HG02588 (cell line): ENCODE measurements at regions not wholly inside any gene's neighbourhood (a gene's known extent, or its start where the extent isn't known, plus 50 kb on each side); places are given as distances from the start of the nearest gene placed in this dataset.

ENCODE experiments used
- ATAC-seq: cut with Tn5 transposase; IDR thresholded peaks from one replicate; pipeline ENCODE4 v1.9.1; 2021; ENCODE audit warnings: mild to moderate bottlenecking, moderate library complexity; ENCODE audit not compliant: unreplicated experiment

GRCh38 chr3:67819447-67819846 lies 165.0 kb upstream of the SUCLG2 start:
- ATAC-seq, result no peak

DNA sequence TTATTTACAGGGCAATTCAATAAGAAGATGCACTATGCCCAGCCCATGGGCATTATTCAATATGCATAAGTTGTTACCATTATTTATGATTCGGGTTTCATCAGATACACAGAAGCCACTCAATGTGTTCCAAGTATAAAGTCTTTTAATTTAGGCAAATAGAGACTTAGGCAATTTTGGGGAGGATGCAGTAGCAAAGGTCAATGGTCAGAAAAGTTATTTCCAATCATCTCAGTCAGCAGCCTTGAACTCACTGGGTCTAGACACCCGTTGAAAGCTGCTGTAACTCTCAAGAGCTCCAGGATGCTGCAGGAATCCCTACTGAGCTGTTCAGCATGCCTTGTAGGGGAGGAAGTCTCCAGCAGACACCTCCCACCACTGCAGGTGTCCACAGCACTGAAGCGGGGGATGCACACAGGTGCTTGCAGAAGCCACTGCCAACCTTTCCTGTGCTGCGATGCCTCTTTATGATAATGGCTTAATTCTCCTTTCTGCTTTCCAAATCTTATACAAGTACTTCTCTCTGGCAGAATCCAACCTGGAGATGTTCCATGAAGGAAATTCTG lies 155.0 kb upstream of the SUCLG2 start:
- no peak for ATAC-seq

DNA sequence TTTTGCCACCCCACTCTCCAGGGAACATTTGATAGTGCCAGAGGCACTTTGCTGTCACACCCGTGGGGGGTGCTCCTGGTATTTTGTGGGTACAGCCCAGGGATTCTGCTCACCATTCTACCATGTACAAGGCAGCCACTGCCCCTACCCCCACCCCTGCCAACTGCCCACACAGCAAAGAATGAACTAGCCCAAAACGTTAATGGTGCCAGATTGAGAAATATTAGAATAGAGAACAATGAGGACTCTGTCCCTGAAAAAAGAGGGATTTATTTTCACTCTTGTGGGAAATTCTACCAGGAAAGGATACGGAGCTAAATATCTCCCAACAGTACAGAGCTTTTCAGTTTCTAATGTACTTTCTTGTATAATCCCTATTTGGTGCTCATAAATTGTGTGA lies 154.5 kb upstream of the SUCLG2 start:
- no peak for ATAC-seq

- ATAC-seq, result no peak
These were observed 150.2 kb upstream of the SUCLG2 start for GRCh38 chr3:67804578-67804977.

GRCh38 chr3:67804089-67804488 lies 149.7 kb upstream of the SUCLG2 start:
- no peak for ATAC-seq

- ATAC-seq, result no peak
These were observed 144.0 kb upstream of the SUCLG2 start for GRCh38 chr3:67798412-67798811.

DNA sequence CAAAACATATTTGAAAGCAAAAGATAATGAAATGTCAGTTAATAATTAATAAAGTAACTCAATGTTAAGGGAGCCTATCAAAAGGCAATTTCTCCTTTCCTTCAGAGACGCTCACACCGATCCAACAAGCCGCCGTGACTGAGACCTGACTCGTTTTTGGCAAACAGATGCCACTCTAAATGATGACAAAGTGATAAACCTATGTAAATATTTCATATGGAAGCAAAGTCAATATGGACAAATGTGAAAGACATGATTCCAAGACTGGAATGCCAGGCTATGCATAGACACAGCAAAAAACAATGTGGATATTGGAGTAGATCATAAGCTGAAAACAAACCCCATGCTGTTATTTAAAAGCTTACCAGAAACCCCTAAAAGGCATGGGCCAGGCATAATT lies 137.2 kb upstream of the SUCLG2 start:
- no peak for ATAC-seq

DNA sequence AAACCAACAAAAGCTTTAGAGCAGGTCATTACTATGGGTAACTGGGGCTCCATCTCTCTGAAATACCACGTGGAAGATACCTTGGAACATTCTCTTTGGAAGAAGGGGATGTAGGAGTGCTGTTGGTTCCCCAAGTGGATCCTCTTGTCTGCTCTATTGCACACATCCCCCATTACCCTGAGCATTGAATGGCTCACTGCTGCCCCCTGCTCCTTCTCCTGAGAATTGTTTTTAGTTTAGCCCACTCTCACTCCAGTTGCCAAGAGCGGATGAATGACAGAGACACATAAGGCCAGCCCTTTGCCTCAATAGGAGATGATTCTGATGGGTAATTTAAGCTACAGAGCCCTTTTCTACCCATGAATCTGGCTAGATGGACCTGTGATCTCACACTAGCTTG lies 135.6 kb upstream of the SUCLG2 start:
- ATAC-seq, result peak; percentile 93

DNA sequence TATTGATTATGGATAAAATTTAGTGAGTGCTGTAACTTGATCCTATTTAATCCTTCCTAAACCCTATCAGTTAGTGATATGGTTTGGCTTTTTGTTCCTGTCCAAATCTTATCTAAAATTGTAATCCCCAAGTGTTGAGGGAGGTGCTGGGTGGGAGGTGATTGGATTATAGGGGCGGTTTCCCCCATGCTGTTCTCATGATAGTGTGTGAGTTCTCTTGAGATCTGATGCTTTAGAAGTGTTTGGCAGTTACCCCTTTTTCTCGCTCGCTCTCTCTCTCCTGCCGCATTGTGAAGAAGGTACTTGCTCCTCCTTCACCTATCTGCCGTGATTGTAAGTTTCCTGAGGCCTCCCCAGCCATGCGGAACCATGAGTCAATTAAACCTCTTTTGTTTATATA lies 134.0 kb upstream of the SUCLG2 start:
- ATAC-seq, result no peak

DNA sequence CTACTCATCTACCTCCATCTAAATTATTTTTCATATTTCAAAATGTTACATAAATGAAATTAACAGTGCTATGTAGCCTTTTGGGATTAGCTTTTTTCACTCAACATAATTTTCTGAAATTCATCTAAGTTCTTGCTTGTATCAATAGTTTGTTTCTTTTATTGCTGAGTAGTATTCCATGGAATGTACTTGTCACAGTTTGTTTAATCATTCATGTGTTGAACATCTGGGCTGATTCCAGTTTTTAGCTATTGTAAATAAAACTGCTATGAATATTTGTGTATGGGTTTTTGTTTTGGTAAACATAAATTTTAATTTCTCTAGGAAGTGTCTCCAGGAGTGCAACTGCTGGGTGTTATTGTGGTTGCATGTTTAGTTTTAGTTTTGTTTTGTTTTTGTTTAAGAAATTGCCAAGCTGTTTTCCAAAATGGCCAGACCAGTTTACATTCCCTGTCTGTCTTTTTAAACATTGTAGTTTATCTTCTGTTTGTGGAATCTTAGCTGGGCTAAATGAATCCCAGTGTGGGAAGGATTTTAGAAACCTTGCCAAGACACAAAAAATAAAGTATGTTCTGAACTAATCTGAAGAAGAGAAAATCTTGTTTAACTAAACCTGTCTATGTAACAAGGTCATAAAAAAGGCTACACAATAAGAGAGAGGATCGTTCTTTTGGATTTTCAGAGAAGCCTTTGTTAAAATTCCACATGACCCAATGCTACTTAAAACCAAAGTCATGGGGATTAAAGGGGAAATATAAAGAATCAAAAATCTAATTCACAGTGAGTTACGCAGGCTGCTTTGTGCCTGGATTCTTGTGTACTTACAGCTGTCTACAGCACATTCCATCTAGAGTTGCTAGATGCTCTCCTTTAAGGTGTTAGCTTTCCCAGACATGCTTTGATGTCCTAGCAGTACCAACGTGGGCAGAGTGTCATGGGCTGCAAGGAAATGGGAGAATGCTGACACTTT lies 129.2 kb upstream of the SUCLG2 start:
- no peak for ATAC-seq

DNA sequence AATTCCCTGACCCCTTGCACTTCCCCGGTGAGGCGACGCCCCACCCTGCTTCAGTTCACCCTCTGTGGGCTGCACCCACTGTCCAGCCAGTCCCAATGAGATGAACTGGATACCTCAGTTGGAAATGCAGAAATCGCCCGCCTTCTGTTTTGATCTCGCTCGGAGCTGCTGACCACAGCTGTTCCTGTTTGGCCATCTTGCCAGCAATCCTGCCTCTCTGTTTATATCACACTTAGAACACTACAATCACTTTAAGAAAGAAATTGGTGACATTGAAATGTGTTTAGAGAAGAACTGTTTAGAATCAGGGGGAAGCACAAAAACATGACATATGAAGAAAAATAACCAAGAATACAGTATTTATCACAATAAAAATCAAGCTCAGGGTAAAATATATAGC lies 127.5 kb upstream of the SUCLG2 start:
- no peak for ATAC-seq

- ATAC-seq, result no peak
These were observed 126.8 kb upstream of the SUCLG2 start for GRCh38 chr3:67781218-67781617.

GRCh38 chr3:67774676-67775075 lies 120.3 kb upstream of the SUCLG2 start:
- no peak for ATAC-seq

DNA sequence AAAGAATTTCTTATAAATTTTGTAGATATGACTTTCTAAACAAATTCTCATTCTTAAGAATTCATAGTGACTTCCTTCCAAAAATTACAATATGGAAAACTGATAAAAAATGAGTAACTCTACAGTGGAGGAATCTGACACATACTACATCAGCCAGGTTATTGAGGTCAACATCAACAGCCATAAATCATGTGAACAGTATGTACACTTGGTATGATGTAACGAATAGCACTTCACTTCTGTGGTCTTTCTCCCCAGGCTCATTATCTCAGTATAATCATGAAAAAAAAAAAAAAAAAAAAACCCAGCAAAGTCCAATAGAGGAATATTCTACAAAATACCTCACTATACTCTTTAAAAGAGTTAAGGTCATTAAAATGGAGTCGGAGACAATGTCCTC lies 111.2 kb upstream of the SUCLG2 start:
- ATAC-seq, result no peak

DNA sequence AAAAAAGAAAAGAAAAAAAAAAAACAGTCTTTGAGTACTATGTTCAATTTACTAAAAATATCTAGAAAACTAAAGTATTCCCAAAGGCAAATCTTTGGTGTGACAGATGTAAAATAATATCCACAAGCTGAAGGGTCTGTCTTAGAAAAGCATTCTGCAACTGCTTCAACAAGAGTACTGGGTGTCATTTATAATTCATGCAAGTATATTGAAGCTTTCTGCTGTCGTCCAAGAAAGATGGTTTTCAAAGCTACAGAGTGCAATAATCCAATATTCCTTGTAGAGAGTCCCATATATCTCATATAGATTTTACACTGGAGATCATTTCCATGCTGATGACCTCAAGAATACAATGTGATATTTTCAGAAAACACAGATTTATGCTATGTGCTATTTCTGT lies 90.9 kb upstream of the SUCLG2 start:
- no peak for ATAC-seq

DNA sequence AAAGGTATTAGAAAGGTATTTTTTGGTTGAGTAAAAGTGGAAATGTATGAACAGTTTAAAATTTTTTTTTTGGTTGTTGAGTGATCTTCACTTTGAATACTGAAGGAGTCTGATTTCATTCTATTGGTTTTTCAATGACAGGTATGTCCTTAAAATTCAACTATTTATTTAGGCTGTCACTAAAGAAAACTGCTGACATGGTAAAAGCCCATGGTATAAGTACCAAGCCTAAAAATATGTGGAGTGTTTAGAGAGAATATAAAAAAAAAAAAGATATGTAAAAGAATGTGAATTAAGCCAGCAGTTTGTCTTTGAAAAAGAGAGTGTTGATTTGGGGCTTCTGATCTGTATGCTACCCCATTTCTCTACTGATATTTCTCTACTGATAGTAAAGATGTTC lies 90.3 kb upstream of the SUCLG2 start:
- no peak for ATAC-seq

DNA sequence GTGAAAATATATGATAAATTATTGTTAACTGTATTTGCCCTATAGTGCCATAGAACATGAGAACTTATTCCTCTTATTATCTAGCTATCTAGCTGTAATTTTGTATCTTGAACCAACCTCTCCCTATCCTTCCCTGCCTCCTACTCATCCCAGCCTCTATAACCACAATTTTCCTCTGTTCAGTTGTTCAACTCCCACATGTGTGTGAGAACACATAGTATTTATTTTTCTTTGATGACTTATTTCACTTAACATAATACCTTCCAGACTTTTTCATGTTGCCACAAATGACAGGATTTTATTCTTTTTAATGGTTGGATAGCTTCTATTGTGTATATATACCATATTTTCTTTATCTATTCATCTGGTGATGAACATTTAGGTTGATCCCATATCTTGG lies 85.4 kb upstream of the SUCLG2 start:
- no peak for ATAC-seq

DNA sequence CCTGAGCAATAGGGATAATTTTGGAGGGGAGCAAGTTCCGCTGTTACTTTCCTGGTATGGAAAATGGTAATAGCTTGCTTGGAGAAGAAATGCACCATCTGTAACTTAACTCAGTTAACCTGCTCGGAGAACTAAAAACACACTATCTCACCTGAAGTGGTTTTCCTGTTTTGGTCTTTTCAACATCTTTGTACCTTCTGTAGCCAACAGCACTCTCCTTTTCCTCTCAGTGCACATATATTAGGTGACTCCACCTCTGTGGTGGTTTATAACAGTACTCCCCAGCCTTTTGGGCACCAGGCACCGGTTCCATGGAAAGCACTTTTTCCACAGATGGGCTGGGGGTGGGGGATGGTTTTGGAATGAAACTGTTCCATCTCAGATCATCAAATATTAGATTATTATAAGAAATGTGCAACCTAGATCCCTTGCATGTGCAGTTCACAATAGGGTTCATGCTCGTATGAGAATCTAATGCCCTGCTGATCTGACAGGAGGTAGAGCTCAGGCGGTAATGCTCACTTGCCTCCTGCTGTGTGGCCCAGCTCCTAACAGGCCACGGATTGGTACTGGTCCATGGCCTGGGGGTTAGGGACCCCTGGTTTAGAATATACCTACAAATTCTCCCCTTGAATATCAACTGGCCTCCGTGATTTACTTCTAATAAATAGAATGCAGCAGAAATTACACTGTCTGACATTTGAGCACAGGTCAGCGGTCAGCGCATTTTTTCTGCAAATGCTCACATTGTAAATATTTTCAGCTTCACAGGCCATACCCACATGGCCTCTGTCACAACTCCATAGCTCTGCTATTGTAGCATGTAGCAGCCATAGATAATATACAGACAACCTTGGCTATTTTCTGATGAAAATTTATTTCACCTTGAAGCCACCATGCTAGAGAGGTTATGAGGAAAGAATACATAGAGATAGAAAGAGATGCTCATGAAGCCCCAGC lies 83.8 kb upstream of the SUCLG2 start:
- no peak for ATAC-seq

- no peak for ATAC-seq
These were observed 82.7 kb upstream of the SUCLG2 start for GRCh38 chr3:67737140-67737539.

GRCh38 chr3:67733269-67733950 lies 79.0 kb upstream of the SUCLG2 start:
- no peak for ATAC-seq

- ATAC-seq, result no peak
These were observed 70.0 kb upstream of the SUCLG2 start for GRCh38 chr3:67724434-67724833.
